ENCODE measurements at regions not wholly inside any gene's neighbourhood (a gene's known extent, or its start where the extent isn't known, plus 50 kb on each side); places are given as distances from the start of the nearest gene placed in this dataset.

DNA sequence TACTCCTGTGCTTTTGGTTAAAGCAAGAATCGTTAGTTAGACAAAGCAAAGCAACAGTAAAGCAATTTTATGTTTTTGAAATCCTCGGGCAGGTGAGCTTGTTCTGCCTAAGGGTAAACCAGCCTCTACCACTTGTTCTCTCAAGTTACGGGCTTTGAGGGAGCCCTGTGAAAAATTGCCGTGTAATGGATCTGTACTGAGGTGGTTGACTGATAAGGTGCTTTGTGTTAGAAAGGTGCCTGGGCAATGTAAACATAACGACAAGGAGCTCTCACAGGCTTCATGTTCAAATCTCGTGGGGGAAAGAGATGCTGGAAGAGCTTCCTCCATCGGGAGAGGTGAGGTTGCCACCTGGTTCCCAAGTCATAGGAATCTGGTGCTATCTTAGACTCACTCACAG, 111.8 kb downstream of the TRAPPC11 start:
- Histone ChIP-seq H3K4me1 (ENCODE audit: insufficient read depth, low read length) (no peaks in the 10 kb centered on the region), H3K4me3 (ENCODE audit: low read length) (no peak overlapping the region), H3K27ac (ENCODE audit: low read depth in 1 of 2, low read length in 2 of 2) (no peak overlapping the region), H3K9me3 (ENCODE audit: control insufficient read depth in 1 of 2, insufficient read depth in 1 of 2, low read length in 2 of 2) (no peaks in the 10 kb centered on the region), H3K27me3 (ENCODE audit: control insufficient read depth in 1 of 2, insufficient read depth in 2 of 2, low read length in 2 of 2) (peaks cover 0 to 3% of the 10 kb centered on the region in 2 experiments), H3K36me3 (ENCODE audit: insufficient read depth, low read length) (no peaks in the 10 kb centered on the region)
- POLR2A ChIA-PET: no interaction called here
- DNase-seq (no peak), ATAC-seq (ENCODE audit: poor library complexity) (no peak)
- H3K27ac Mint-ChIP-seq: no peak overlapping the region
- H3K4me1 Mint-ChIP-seq (ENCODE audit: low read depth): no peaks in the 10 kb centered on the region
- peaks cover 2% of the 10 kb centered on the region for H3K9me3 Mint-ChIP-seq
- TF ChIP-seq, protein P1, sequence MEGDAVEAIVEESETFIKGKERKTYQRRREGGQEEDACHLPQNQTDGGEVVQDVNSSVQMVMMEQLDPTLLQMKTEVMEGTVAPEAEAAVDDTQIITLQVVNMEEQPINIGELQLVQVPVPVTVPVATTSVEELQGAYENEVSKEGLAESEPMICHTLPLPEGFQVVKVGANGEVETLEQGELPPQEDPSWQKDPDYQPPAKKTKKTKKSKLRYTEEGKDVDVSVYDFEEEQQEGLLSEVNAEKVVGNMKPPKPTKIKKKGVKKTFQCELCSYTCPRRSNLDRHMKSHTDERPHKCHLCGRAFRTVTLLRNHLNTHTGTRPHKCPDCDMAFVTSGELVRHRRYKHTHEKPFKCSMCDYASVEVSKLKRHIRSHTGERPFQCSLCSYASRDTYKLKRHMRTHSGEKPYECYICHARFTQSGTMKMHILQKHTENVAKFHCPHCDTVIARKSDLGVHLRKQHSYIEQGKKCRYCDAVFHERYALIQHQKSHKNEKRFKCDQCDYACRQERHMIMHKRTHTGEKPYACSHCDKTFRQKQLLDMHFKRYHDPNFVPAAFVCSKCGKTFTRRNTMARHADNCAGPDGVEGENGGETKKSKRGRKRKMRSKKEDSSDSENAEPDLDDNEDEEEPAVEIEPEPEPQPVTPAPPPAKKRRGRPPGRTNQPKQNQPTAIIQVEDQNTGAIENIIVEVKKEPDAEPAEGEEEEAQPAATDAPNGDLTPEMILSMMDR (IDR thresholded peaks at IDR 0.05): no peak
- H3K36me3 Mint-ChIP-seq (ENCODE audit: low read depth): no peaks in the 10 kb centered on the region
- CTCF ChIA-PET: interaction anchor here (0.9 kb wide), 1 partner anchor 9 kb away, joined by 5 read pairs; no protein-coding TSS in a partner anchor
- H3K27me3 Mint-ChIP-seq: no peaks in the 10 kb centered on the region
- intact Hi-C loops (cut with DNase I, micrococcal nuclease): no loop called here
- H3K4me3 Mint-ChIP-seq: no peak overlapping the region

GRCh38 chr4:183772361-183772760, 113.3 kb downstream of the TRAPPC11 start:
- Mint-ChIP-seq H3K27me3 (no peaks in the 10 kb centered on the region), H3K9me3 (peaks cover 2% of the 10 kb centered on the region), H3K4me3 (no peak overlapping the region), H3K36me3 (ENCODE audit: low read depth) (no peaks in the 10 kb centered on the region), H3K4me1 (ENCODE audit: low read depth) (no peaks in the 10 kb centered on the region), H3K27ac (no peak overlapping the region)
- TF ChIP-seq, protein P1 (IDR thresholded peaks at IDR 0.05): no peak
- intact Hi-C loops (cut with DNase I, micrococcal nuclease): no loop called here
- no peaks in the 10 kb centered on the region for H3K9me3 ChIP-seq (ENCODE audit: control insufficient read depth in 1 of 2, insufficient read depth in 1 of 2, low read length in 2 of 2)
- H3K27ac ChIP-seq (ENCODE audit: low read depth in 1 of 2, low read length in 2 of 2): no peak overlapping the region
- H3K4me3 ChIP-seq (ENCODE audit: low read length): no peak overlapping the region
- POLR2A ChIA-PET: no interaction called here
- CTCF ChIA-PET: no interaction called here
- no peak for DNase-seq
- H3K27me3 ChIP-seq (ENCODE audit: control insufficient read depth in 1 of 2, insufficient read depth in 2 of 2, low read length in 2 of 2): no peaks in the 10 kb centered on the region
- no peaks in the 10 kb centered on the region for H3K4me1 ChIP-seq (ENCODE audit: insufficient read depth, low read length)
- H3K36me3 ChIP-seq (ENCODE audit: insufficient read depth, low read length): no peaks in the 10 kb centered on the region
- ATAC-seq (ENCODE audit: poor library complexity): no peak

DNA sequence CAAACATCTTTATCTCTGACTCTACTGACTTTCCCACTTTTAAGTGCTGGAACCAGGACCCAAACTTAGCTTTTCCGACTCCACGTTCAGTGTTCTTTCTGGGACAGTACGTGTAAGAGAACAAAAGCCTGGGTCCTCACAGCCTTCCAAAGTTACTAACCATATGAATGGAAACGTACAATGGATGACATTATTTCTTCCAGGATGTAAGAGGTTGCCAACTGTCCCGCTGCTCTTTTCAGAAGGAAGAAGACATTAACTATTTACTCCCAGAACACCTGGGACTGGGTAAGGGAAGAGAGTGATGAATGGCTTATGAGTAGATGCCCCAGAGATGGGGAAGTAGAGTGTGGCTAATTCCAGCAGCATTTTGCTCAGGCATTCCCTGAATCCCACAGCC, 114.7 kb downstream of the TRAPPC11 start:
- Mint-ChIP-seq H3K36me3 (ENCODE audit: low read depth) (no peaks in the 10 kb centered on the region), H3K27ac (no peak overlapping the region), H3K9me3 (peaks cover 2% of the 10 kb centered on the region), H3K27me3 (peaks cover 6% of the 10 kb centered on the region), H3K4me1 (ENCODE audit: low read depth) (no peaks in the 10 kb centered on the region), H3K4me3 (no peak overlapping the region)
- intact Hi-C loops (cut with DNase I, micrococcal nuclease): no loop called here
- Histone ChIP-seq H3K4me1 (ENCODE audit: insufficient read depth, low read length) (no peaks in the 10 kb centered on the region), H3K36me3 (ENCODE audit: insufficient read depth, low read length) (no peaks in the 10 kb centered on the region), H3K27ac (ENCODE audit: low read depth in 1 of 2, low read length in 2 of 2) (no peak overlapping the region), H3K4me3 (ENCODE audit: low read length) (no peak overlapping the region), H3K27me3 (ENCODE audit: control insufficient read depth in 1 of 2, insufficient read depth in 2 of 2, low read length in 2 of 2) (no peaks in the 10 kb centered on the region), H3K9me3 (ENCODE audit: control insufficient read depth in 1 of 2, insufficient read depth in 1 of 2, low read length in 2 of 2) (no peaks in the 10 kb centered on the region)
- no peak for DNase-seq
- CTCF ChIA-PET: no interaction called here
- TF ChIP-seq, protein P1 (IDR thresholded peaks at IDR 0.05): no peak
- POLR2A ChIA-PET: no interaction called here
- no peak for ATAC-seq (ENCODE audit: poor library complexity)

Measured in CD4-positive, alpha-beta T cell (primary cell).